ENCODE measurements at regions not wholly inside any gene's neighbourhood (a gene's known extent, or its start where the extent isn't known, plus 50 kb on each side); places are given as distances from the start of the nearest gene placed in this dataset.

DNA sequence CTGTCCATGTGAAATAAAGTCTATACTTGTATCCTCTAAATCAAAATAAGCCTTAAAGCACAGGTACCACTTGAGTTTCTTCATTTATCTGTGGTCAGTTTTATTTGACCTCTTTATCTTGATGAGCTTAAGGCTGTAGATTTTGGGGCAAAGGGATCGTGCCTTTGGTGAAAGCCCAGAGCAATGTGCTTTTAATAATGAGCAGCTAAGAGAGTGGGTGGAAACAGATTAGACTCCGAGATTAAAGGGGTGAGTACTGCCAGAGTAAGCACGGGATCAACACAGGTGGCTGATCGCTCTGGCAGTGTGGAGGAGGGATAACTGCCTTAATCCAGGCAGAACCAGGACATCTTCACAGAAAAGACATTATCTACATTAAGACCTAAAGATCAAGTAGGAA lies 280.4 kb downstream of the TDRD15 start:
- TF ChIP-seq, protein P1, sequence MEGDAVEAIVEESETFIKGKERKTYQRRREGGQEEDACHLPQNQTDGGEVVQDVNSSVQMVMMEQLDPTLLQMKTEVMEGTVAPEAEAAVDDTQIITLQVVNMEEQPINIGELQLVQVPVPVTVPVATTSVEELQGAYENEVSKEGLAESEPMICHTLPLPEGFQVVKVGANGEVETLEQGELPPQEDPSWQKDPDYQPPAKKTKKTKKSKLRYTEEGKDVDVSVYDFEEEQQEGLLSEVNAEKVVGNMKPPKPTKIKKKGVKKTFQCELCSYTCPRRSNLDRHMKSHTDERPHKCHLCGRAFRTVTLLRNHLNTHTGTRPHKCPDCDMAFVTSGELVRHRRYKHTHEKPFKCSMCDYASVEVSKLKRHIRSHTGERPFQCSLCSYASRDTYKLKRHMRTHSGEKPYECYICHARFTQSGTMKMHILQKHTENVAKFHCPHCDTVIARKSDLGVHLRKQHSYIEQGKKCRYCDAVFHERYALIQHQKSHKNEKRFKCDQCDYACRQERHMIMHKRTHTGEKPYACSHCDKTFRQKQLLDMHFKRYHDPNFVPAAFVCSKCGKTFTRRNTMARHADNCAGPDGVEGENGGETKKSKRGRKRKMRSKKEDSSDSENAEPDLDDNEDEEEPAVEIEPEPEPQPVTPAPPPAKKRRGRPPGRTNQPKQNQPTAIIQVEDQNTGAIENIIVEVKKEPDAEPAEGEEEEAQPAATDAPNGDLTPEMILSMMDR (IDR thresholded peaks at IDR 0.05; ENCODE audit: borderline replicate concordance, extremely low read depth, low read length, poor library complexity, severe bottlenecking): no peak
- TF ChIP-seq EZH2 (IDR thresholded peaks at IDR 0.05; ENCODE audit: borderline replicate concordance, low read depth, low read length, severe bottlenecking): no peak

All from DND-41 (cell line).